OCI-LY1 (cell line): ENCODE measurements at regions not wholly inside any gene's neighbourhood (a gene's known extent, or its start where the extent isn't known, plus 50 kb on each side); places are given as distances from the start of the nearest gene placed in this dataset.

ENCODE experiments used
- H2AFZ ChIP-seq: fragments of 200-600 bp; sonication (generic), shearing (Covaris generic); 2 replicates; pipeline ENCODE4 v1.6.0; 2014; ENCODE audit warnings: antibody characterized with exemption, mild to moderate bottlenecking, low read length
- H3F3A ChIP-seq: fragments of 200-600 bp; sonication (generic), shearing (Covaris generic); 2 replicates; pipeline ENCODE4 v1.6.0; 2014; ENCODE audit warnings: mild to moderate bottlenecking, antibody characterized with exemption, low read length, moderate library complexity; ENCODE audit not compliant: insufficient read depth
- H3K27ac ChIP-seq: fragments of 200-600 bp; sonication (generic); 2 replicates; pipeline ENCODE4 v1.5.1; 2014; ENCODE audit warnings: low read length, mixed run types, mild to moderate bottlenecking, low read depth; ENCODE audit not compliant: poor library complexity, severe bottlenecking
- H3K27me3 ChIP-seq: fragments of 200-600 bp; sonication (generic); 2 replicates; pipeline ENCODE4 v1.6.0; 2014; ENCODE audit warnings: antibody characterized with exemption, mild to moderate bottlenecking, low read length, moderate library complexity; ENCODE audit not compliant: insufficient read depth
- H3K36me3 ChIP-seq: fragments of 200-600 bp; sonication (generic); 2 replicates; pipeline ENCODE4 v1.6.1; 2014; ENCODE audit warnings: mild to moderate bottlenecking, antibody characterized with exemption, low read length, moderate library complexity, mixed read lengths; ENCODE audit not compliant: insufficient read depth
- H3K4me1 ChIP-seq: fragments of 200-600 bp; sonication (generic); 2 replicates; pipeline ENCODE4 v1.5.1; 2014; ENCODE audit warnings: mild to moderate bottlenecking, low read length, moderate library complexity; ENCODE audit not compliant: insufficient read depth, severe bottlenecking
- H3K4me2 ChIP-seq: fragments of 200-600 bp; sonication (generic), shearing (Covaris generic); 2 replicates; pipeline ENCODE4 v1.6.1; 2014; ENCODE audit warnings: low read length
- H3K4me3 ChIP-seq: fragments of 200-600 bp; sonication (generic); 2 replicates; pipeline ENCODE4 v1.5.1; 2014; ENCODE audit warnings: low read length, low read depth, mild to moderate bottlenecking, mixed read lengths; ENCODE audit not compliant: poor library complexity, severe bottlenecking
- H3K79me2 ChIP-seq: fragments of 200-600 bp; shearing (Covaris generic); 2 replicates; pipeline ENCODE4 v1.6.1; 2016; ENCODE audit warnings: mixed run types, low read length, mixed read lengths; ENCODE audit not compliant: insufficient read depth
- H3K9ac ChIP-seq: fragments of 200-600 bp; sonication (generic), shearing (Covaris generic); 2 replicates; pipeline ENCODE4 v1.6.1; 2014; ENCODE audit warnings: mild to moderate bottlenecking, low read length, mixed read lengths
- H3K9me2 ChIP-seq: fragments of 200-600 bp; sonication (generic), shearing (Covaris generic); 2 replicates; pipeline ENCODE4 v1.6.1; 2014; ENCODE audit warnings: low read depth, mild to moderate bottlenecking, low read length, mixed read lengths
- H3K9me3 ChIP-seq: fragments of 200-600 bp; shearing (Covaris generic); 2 replicates; pipeline ENCODE4 v1.6.1; 2014; ENCODE audit warnings: low read length, mixed read lengths
- H4K20me1 ChIP-seq: fragments of 200-600 bp; sonication (generic), shearing (Covaris generic); 2 replicates; pipeline ENCODE4 v1.6.0; 2016; ENCODE audit warnings: mild to moderate bottlenecking, low read length; ENCODE audit not compliant: insufficient read depth
- EZH2 ChIP-seq: fragments of 200-600 bp; sonication (generic), shearing (Covaris generic); IDR thresholded peaks from 2 replicates; pipeline ENCODE4 v1.8.0; 2017; ENCODE audit warnings: borderline replicate concordance, mixed run types, mild to moderate bottlenecking, antibody characterized with exemption, low read length, moderate library complexity, mixed read lengths
- TF ChIP-seq, protein P1 (sequence below): fragments of 200-600 bp; sonication (generic), shearing (Covaris generic); IDR thresholded peaks from 2 replicates; pipeline ENCODE4 v1.5.1; 2017; ENCODE audit warnings: mild to moderate bottlenecking, antibody characterized with exemption, low read length, moderate library complexity, mixed read lengths

GRCh38 chr15:36059596-36059995 is 513.6 kb upstream of the DPH6 start:
- TF ChIP-seq, protein P1, sequence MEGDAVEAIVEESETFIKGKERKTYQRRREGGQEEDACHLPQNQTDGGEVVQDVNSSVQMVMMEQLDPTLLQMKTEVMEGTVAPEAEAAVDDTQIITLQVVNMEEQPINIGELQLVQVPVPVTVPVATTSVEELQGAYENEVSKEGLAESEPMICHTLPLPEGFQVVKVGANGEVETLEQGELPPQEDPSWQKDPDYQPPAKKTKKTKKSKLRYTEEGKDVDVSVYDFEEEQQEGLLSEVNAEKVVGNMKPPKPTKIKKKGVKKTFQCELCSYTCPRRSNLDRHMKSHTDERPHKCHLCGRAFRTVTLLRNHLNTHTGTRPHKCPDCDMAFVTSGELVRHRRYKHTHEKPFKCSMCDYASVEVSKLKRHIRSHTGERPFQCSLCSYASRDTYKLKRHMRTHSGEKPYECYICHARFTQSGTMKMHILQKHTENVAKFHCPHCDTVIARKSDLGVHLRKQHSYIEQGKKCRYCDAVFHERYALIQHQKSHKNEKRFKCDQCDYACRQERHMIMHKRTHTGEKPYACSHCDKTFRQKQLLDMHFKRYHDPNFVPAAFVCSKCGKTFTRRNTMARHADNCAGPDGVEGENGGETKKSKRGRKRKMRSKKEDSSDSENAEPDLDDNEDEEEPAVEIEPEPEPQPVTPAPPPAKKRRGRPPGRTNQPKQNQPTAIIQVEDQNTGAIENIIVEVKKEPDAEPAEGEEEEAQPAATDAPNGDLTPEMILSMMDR: no peak
- TF ChIP-seq EZH2: no peak

GRCh38 chr15:36062357-36062756 is 516.4 kb upstream of the DPH6 start:
- H2AFZ ChIP-seq: no peak overlapping the region
- no peaks in the 10 kb centered on the region for H3K9me2 ChIP-seq
- TF ChIP-seq EZH2: no peak
- TF ChIP-seq, protein P1: no peak
- H3K9me3 ChIP-seq: no peaks in the 10 kb centered on the region
- H3K27ac ChIP-seq: no peak overlapping the region
- H3F3A ChIP-seq: no peaks in the 10 kb centered on the region
- H3K27me3 ChIP-seq: no peaks in the 10 kb centered on the region
- no peaks in the 10 kb centered on the region for H3K36me3 ChIP-seq
- H3K4me3 ChIP-seq: no peak overlapping the region
- H4K20me1 ChIP-seq: no peaks in the 10 kb centered on the region
- H3K79me2 ChIP-seq: no peaks in the 10 kb centered on the region
- H3K4me2 ChIP-seq: no peak overlapping the region
- H3K9ac ChIP-seq: no peak overlapping the region
- H3K4me1 ChIP-seq: no peaks in the 10 kb centered on the region

More at GRCh38 chr15:36059596-36059995, 513.6 kb upstream of the DPH6 start:
- no peak overlapping the region for H3K4me3 ChIP-seq
- H3K79me2 ChIP-seq: no peaks in the 10 kb centered on the region
- no peaks in the 10 kb centered on the region for H3K9me3 ChIP-seq
- H2AFZ ChIP-seq: no peak overlapping the region
- H3K9ac ChIP-seq: no peak overlapping the region
- no peaks in the 10 kb centered on the region for H3K4me1 ChIP-seq
- H3K4me2 ChIP-seq: no peak overlapping the region
- H3K27me3 ChIP-seq: no peaks in the 10 kb centered on the region
- H3K9me2 ChIP-seq: no peaks in the 10 kb centered on the region
- no peaks in the 10 kb centered on the region for H4K20me1 ChIP-seq
- H3F3A ChIP-seq: no peaks in the 10 kb centered on the region
- no peak overlapping the region for H3K27ac ChIP-seq
- H3K36me3 ChIP-seq: no peaks in the 10 kb centered on the region

DNA sequence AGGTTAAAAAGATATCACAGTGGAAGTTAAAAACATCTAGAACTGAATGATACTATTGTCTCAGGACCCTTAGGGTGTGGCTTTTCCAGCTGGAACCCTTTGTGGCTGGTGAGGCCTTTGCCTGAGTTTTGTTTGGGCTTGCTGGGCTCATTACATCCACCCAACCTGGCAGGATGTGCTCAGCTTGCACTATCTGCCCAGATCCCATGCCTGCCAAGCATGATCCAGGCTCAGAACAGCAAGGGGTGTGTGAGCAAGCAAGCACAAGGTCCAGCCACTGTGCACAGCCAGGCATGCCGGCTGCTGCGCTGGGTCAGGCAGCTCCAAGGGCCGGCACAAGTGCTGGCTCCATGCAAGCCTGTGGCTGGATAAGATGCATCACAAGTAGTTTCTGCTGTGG is 512.7 kb upstream of the CDIN1 start:
- H3K4me3 ChIP-seq: no peak overlapping the region
- no peak overlapping the region for H3K27ac ChIP-seq
- no peak overlapping the region for H3K4me2 ChIP-seq
- no peaks in the 10 kb centered on the region for H3K9me2 ChIP-seq
- no peaks in the 10 kb centered on the region for H3K36me3 ChIP-seq
- H3K9me3 ChIP-seq: no peaks in the 10 kb centered on the region
- no peaks in the 10 kb centered on the region for H3K79me2 ChIP-seq
- H3K4me1 ChIP-seq: no peaks in the 10 kb centered on the region
- H4K20me1 ChIP-seq: no peaks in the 10 kb centered on the region
- no peak overlapping the region for H2AFZ ChIP-seq
- no peak overlapping the region for H3K9ac ChIP-seq
- H3K27me3 ChIP-seq: no peaks in the 10 kb centered on the region
- no peak for TF ChIP-seq EZH2
- TF ChIP-seq, protein P1: no peak
- no peaks in the 10 kb centered on the region for H3F3A ChIP-seq
